Testis (tissue), 2 donors: ENCODE measurements at regions not wholly inside any gene's neighbourhood (a gene's known extent, or its start where the extent isn't known, plus 50 kb on each side); places are given as distances from the start of the nearest gene placed in this dataset.

Source experiments
- CTCF ChIP-seq, 3 experiments: fragments of 450-650 bp in 2 of 3; fragments of 200-600 bp in 1 of 3; sonication (generic) in 1 of 3; IDR thresholded peaks; one replicate each; pipeline ENCODE4 v1.5.1; 2016 to 2019; ENCODE audit warnings: antibody characterized with exemption in 3 of 3, mild to moderate bottlenecking in 2 of 3, moderate library complexity in 1 of 3
- POLR2A ChIP-seq: fragments of 450-650 bp; IDR thresholded peaks from one replicate; pipeline ENCODE4 v1.6.1; 2017; ENCODE audit warnings: antibody characterized with exemption, mild to moderate bottlenecking, moderate library complexity

GRCh38 chr2:120894966-120895365, 159.3 kb downstream of the GLI2 start:
- TF ChIP-seq CTCF (IDR thresholded peaks at IDR 0.05) (no peak), POLR2A (no peak)
